SU-DHL-6 (cell line): ENCODE measurements at regions not wholly inside any gene's neighbourhood (a gene's known extent, or its start where the extent isn't known, plus 50 kb on each side); places are given as distances from the start of the nearest gene placed in this dataset.

Source experiments
- CTCF ChIP-seq: fragments of 200-600 bp; sonication (generic); IDR thresholded peaks from one replicate; pipeline ENCODE4 v1.5.1; 2017; ENCODE audit warnings: antibody characterized with exemption, mild to moderate bottlenecking, low read length, moderate library complexity; ENCODE audit not compliant: insufficient read depth, poor library complexity, severe bottlenecking
- EZH2phosphoT487 ChIP-seq: fragments of 200-600 bp; sonication (generic), shearing (Covaris generic); conservative IDR thresholded peaks from 2 replicates; pipeline ENCODE4 v1.6.1; 2018; ENCODE audit warnings: mild to moderate bottlenecking, antibody characterized with exemption, low read length, moderate library complexity, mixed read lengths

GRCh38 chr18:73047688-73048087, 179.9 kb upstream of the NETO1 start:
- TF ChIP-seq CTCF: no peak
- TF ChIP-seq EZH2phosphoT487: no peak
